ENCODE measurements at regions not wholly inside any gene's neighbourhood (a gene's known extent, or its start where the extent isn't known, plus 50 kb on each side); places are given as distances from the start of the nearest gene placed in this dataset.
"Not testable (repeated sequence)": the region's sequence is repeated elsewhere in the genome, so short reads cannot be mapped to it uniquely, and the experiment has no call there.

DNA sequence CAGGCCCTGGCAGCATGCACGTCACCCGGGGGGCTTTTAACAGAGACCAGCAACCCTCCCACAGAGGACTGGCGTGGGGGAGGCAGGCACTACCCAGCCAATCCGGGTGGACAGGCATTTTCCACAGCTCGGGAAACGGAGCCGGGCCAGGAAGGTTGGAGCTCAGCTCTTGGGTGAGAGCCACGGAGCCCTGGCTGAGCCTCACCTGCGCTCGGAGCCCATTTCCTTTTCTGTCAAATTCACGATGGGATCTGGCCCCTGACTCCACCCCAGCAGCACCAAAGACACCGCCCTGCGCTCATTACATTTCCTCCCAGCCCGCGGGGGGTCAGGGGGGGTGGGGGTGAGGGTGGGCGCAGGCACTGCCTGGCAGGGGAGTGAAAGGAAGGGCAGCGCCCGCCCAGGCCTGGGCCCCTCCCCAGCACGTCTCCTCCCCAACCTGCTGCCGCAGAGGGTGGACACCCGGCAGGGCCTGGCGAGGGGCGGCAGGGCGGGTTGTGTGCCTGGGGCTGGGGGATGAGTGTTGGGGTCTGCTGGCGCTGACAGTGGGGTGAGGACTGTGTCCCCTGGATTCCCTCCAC is 145.4 kb downstream of the LAT start:
- not testable (repeated sequence) for DNase-seq (ENCODE audit: low spot score)

DNA sequence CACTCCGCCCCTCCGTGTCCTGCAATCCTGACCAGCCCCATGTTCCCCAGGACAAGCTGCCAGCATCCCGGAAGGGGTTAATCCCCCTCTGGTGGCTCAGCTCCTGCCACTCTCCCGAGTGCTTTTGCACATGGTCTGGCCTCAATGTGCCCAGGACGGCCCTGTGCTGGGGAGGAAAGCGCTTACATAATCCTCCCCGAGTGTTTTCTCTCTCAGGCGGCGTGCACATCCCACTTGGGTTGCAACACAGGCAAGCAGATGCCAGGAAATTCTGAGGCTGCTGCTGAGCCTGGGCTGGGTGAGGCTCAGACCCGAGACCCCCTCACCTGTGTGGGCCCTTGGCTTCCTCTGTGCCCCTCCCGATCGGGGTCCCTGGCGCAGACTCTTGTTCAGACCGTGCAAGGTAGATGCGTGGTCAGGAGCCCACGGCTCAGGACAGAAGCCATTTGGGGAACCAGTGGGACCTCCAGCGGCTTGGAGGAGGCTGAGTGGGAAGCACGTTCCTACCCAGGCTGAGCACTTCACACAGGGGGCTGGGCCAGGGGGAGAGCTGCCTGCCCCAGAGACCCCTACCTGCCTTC is 144.7 kb downstream of the LAT start:
- DNase-seq (ENCODE audit: low spot score): not testable (repeated sequence)

DNA sequence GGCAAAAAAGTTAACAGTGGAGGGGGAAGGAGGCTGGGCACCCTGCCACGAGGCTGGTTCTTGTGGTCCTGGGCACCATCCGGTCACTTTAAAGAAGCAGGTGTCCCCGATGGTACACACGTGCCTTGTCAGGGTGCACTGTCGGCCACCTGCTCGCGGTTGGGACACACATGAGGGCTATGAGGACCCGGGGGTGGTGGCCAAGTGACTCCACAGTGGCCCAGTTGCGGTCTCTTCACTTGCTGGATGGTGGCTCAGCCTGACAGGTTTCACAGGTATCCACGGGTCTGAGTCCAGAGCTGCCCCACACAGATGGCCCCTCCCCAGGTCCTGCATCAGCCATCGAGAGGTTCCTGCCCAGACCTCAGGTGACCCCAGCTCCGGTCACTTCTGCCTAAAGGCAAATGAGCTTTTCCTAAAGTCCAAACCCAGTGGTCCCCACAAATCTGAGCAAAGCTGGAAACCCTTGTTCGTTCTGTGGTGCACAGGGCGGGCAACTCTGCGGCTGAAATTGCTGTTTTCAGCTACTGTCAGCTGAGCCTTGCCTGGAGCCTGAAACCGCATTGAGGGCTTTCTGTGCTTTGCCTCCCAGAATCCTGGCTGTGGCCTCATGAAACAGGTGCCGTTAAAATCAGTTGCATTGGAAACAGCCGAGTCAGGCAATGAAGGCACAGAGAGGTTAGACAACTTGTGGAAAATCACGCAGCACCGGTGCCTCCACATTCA is 144.0 kb downstream of the LAT start:
- DNase-seq (ENCODE audit: low spot score): not testable (repeated sequence)

DNA sequence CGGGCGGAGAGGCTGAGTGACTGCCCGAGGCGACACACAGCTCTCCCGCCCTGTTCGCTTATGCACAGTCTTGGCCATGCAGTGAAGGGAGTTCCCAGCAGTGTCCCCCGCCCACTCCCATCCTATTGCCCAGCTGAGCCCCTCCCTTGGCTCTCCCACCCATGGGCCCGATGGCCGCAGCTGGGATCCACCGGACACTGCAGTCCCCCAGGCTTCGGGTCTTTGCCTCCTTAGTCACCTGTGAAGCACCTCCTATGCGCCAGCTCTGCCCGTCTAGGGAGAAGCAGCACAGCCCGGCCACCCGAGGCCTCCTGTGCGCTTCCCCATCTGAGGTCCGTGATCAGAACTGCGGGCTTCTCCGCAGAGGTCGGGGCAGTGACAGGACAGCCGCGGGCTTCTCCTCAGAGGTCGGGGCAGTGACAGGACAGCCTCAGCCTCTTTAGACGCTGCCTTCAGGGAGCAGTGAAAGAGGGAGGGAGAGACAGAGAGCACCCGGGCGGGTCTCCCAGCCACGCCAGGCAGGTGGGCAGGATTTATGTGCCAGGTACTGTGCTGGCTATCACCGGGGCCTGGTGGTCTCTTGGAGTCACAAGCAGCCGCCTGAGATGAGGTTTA is 143.1 kb downstream of the LAT start:
- DNase-seq (ENCODE audit: low spot score): not testable (repeated sequence)

DNA sequence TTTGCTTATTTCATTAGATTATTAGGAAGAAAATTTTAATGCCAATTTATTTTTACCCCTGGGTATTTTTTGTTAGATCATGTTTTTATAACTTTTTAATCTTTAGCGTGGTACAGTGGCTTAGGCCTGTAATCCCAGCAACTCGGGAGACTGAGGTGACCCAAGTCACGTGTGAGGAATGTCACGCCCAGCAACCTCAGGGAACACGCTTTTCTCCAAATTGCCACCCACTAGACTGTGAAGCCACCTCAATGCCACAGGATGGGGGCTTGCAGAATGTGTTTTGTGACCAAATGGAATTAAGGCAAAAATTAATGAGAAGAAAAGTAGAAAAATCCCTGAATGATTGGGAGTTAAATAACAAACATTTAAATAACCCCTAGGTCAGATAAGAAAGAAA is 141.8 kb downstream of the LAT start:
- DNase-seq (ENCODE audit: low spot score): no peak

DNA sequence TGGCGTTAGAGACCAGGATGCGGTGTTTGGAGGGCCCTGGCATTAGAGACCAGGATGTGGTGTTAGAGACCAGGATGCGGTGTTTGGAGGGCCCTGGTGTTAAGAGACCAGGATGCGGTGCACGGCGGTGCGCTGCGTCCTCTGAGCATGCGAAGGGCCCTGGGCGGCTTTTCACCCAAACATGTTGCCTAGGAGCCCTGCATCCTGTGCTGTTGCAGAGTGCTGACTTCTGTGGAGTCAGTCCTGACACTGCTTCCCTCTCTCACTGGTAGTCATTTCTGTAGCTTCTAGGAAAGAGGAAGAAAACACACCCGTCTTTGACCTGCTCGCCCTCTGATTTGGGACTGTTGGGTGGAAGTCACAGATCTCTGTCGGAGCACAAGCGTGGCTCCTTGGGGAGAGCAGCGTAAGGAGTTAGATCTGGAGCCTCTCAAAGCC is 141.2 kb downstream of the LAT start:
- no peak for DNase-seq (ENCODE audit: low spot score)

DNA sequence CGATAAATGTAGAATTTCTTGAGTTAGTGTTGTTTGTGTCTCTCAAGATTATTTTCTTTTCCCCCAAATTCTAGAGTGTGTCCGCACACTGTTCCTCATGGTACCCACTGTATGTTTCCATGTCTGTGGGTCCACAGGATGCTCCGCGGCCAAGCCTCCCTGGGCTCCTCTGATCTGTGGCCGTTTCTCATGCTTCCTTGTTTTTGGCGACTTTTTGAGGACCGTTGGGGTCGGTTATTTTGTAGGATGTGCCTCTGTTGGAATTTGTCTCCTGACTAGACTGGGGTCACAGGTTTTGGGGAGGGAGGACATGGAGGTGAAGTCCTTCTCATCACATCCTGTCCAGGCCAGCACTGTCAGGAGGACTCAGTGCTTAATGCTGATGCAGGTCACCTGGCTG is 140.0 kb downstream of the LAT start:
- DNase-seq (ENCODE audit: low spot score): no peak

DNA sequence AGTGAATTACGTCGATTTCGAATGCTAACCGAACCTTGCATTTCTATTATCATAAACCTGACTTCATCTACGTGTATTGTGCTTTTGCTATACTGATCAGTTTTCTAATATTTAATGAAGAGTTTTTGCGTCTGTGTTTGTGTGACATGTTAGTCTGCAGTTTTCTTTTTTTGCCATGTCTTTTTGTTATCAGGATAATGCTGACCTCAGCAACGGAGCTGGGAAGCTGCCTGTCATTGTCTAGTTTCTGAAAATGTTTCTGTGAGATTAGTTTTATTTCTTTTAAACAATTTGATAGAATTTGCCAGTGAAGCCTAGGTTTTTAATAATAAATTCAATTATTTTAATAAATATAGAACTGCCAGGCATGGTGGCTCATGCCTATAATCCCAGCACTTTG is 139.3 kb downstream of the LAT start:
- not testable (repeated sequence) for DNase-seq (ENCODE audit: low spot score)

DNA sequence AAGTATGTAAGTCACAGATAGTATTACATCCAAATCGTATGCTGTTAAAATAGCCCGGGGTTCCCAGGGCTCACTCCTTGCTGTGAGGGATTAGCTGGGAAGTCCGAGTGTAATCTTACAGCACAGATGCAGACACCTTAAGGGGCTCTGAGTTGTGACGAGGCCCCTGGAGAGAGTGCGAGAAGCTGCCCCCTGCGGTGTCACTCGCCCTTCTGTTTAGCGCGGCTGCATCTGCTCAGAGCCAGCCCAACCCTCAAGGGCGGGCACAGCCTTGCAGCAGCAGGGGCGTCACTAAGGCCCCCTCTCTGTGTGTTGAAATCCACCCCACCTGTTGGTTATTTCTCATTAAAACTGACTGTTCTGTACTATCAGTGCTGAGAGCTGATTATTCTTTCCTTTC is 135.8 kb downstream of the LAT start:
- not testable (repeated sequence) for DNase-seq (ENCODE audit: low spot score)

DNA sequence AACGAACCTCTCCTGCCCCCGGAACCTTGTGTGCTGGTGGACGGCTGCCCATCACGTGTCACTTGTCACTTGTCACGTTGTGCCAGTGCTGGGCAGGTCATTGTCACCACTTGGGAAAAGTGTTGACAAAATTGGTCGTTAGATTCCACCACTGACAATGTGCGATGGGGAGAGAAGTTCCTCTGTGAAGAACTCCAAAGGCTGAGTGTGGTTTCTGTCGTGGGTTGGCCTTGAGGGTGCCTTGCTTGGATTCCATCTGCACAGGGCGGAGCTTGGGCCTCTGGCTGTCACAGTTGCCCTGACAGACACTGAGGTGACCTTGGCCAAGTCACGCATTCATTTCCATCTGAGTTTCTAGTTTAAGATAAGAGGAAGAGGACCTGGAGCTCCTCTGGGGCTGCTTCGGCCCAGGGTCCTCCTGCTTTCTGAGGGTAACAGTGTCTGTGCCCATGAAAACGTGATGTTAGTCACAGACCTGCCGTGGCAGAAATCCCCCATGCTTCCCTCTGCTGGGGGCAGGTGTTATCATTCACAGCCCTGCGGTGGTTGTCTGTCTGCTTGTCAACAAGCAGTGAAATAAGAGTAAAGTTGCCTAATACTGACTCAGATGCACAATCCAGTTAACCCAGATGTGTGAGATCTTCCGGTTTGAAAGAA is 133.6 kb downstream of the LAT start:
- DNase-seq (ENCODE audit: low spot score): not testable (repeated sequence)

DNA sequence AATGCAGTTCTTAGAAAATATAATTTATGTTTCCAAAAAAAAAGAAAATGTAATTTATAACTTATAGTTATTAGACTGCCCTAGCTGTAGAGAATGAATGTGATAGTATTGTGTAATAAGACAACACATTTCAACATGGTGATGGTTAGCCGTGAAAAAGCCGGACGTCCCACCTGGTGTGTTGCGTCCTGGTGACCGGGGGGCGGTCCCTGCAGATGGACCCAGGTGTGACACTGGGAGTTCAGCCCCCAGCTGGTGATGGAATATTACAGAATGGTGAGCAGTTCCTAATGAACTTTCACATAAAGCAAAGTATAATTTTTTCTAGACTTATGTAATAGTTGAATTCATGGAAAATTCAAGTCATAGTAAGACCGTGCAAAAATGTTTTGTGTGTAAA is 132.8 kb downstream of the LAT start:
- DNase-seq (ENCODE audit: low spot score): no peak

DNA sequence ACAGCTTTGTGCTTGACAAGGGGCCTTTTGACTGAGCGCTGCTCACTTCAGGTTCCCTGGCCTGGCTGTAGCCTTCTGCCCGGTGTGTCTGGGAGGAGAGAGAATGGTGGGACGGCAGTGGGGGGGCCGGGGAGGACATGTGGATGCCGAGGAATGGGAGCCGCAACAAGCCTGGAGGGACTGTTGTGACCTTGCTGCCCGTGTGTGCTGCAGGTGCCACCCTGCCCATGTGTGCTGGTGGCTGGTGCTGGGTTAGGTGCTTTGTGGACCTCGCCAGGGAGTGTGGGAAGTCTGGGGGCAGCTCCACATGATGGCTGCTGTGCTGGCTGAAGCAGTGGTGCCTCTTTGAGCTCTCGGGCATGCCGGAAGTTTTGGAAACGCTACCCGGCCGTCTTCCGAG is 132.1 kb downstream of the LAT start:
- no peak for DNase-seq (ENCODE audit: low spot score)

DNA sequence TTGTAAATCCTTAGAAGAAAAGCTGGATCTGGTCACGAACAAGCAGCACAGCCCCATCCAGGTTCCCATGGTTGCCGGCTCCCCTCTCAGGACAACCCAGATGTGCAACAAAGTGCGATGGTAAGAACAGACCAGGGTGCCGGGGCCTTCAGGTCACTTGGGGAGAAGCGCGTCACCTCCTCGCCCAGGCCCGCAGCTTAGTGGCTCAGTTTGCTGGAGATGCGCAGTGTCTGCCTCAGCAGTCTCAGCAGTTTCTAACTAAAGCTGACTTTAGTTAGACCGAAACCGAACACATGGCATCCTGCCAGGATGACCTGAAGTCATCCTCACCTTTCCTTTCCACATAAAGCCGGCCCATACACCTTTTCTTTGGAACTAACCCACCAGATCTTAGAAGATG is 131.4 kb downstream of the LAT start:
- DNase-seq (ENCODE audit: low spot score): not testable (repeated sequence)

DNA sequence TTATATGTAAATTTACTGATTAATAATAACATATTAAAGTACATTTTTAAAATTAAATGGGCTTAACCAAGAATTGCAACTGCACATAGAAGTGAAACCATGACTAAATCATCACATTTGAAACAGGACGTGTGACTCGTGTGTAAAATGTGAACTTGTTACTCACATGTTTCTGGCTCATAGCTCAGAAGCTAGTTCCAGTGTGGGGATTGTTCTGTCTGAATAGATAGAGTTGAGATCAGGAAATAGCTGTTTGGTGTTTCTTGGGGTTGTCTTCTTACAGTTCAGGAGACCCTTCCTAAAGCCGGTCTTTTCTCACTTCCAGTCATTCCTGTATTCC is 130.9 kb downstream of the LAT start:
- peak; percentile 51 for DNase-seq (ENCODE audit: low spot score)

DNA sequence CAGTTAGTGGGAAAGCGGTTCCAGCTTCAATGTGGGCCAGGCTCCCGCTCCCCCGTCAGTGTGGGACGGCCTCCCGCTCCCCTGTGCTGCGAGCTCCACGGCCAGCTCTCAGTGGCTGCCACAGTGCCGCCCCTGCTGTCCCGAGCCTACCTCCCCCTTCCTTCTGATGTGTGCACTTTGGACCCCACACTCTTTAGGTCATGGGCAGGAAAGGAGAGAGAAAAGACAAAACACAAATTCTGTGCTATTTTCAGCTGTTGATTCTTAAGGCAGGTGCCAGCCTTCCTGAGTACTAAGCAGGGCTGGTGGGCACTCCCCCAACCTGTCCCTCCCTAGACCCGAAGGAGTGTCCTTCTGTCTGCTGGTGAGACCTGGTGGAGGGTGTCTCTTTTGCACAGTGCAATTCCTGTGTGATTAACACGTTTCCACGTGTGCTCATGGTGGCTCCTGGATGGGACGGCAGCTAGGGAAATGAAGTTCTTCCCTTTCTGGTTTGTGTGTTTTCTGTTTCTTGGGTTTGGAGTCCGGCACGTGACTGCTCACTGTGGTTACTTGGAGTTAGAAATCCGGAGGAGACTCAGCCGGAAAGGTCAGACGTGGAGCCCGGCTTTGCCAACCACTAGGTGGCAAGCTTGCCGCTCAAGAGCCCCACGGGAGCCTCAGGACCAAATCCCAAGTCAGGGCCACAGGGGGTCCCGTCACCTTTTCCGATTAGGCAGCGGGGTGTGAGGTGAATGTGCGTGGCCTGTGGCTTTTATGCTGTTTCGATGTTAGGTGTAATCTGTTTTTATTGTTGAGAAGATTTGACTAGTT is 130.3 kb downstream of the LAT start:
- peak; percentile 60 for DNase-seq (ENCODE audit: low spot score)

DNA sequence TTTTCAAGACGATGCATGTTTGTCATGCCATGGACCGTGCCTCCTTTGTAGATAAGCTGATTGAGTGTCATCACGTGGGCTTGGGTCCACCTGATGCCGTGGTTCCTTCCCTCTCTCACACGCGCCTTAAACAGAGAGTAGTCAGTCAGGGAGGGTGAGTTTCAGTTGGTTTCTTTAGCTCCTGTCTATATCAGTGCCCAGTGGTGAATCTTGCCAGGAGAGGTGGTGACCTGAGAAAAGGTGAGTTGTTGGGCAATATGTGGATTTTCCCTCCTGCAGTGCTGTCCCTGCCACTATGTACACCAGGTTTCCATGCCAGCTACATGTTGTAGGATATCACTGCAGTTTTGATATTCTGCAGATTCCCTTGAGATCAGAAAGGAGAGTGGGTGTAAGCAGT is 129.7 kb downstream of the LAT start:
- peak; percentile 29 for DNase-seq (ENCODE audit: low spot score)

DNA sequence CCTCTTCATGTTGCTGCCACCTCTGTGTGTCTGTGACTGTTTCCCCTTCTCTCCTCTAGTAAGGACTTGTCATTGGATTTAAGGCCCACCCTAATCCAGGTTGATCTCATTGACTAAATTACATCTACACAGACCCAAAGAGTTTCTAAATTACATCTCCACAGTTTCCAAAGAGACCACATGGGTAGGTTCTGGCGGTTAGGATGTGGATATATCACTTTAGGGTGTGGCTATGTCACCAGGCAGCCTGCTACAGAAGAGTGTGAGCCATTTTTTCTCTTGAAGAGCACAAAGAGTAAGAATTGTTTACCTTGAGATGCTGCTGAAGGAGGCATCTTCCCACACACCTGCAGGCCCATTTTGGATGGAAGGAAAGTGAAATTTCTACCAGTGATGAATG is 128.6 kb downstream of the LAT start:
- not testable (repeated sequence) for DNase-seq (ENCODE audit: low spot score)

DNA sequence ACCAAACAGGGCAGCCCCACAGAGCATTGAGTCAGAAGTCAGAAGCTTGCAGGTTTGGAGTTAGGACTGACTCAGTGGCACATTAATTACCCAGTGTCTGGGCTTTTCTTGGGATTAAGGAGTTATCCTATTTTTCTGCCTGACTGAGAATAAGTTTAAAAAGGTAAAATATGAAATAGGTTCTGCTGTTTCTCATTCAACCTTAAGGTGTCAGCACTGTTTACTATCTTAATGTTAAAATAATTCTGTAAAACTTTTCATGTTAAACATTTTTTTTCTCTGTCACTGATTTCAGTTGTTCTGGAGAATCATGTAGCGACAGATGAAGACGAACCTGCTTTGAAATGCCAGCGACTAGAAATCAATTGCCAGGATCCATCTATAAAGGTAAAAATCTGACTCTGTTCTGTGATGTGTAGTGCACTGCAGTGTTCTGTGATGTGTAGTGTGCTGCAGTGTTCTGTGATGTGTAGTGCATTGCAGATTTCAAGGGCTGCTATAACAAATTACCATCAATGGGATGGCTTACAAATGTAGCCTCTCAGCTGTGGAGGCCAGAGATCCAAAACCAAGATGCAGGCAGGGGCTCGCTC is 128.0 kb downstream of the LAT start:
- DNase-seq (ENCODE audit: low spot score): no peak

DNA sequence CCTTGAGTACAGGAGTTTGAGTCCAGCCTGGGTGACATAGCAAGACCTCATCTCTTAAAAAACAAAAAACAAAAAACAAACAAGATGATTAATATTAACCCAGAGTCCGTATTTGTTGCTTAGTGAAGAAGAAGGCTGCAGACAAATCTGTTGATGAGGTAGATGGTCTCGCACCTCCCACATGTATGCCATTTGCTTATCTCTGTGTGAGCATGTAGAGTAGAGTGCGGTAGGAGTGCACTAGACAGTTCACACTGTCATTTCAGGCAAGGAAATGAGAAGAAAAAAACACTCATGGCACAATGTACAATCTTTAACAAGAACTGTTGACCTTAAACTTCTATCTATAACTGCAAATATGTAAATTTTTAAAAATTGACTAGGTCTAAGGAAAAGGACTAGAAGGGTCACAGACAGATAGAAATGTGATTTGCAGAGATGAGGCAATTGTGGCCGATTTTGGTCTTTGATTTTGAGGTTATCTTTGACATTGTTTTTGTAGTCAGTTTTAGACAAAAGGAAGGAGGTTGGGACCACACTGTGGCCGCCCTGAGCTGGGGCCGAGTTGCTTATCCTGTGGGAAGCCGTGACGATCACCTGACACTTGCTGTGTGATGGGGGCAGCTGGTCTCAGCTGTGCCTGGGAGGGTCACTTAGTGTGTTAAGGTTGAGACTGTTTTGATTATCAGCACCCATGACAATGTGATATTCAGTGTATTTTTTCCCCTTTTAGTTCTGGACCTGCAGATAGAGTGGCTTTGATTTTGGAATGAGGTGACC is 127.2 kb downstream of the LAT start:
- not testable (repeated sequence) for DNase-seq (ENCODE audit: low spot score)

DNA sequence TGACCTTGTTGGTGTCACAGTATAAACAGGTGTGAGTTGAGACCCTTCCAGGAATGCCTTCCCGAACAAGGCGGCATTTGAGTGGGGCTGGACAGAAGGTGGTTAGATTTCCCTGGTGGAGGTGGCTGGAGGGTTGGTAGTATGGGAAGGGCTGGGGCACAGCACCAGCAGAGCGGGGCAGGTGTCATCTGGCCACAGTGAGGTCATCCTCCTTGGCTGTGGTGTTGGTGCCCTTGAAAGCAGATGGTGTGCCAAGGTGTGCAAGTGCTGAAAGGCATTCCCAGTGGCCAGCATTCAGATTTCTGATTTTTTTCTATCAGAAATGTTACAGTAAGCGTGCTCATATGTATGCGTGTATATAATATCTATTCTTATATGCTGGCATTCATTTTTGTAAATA is 126.6 kb downstream of the LAT start:
- no peak for DNase-seq (ENCODE audit: low spot score)

All from kidney tubule cell (primary cell).